ENCODE measurements at regions not wholly inside any gene's neighbourhood (a gene's known extent, or its start where the extent isn't known, plus 50 kb on each side); places are given as distances from the start of the nearest gene placed in this dataset.
A peak's percentile ranks its signal among the peaks of the same experiment; 100 is the strongest.

DNA sequence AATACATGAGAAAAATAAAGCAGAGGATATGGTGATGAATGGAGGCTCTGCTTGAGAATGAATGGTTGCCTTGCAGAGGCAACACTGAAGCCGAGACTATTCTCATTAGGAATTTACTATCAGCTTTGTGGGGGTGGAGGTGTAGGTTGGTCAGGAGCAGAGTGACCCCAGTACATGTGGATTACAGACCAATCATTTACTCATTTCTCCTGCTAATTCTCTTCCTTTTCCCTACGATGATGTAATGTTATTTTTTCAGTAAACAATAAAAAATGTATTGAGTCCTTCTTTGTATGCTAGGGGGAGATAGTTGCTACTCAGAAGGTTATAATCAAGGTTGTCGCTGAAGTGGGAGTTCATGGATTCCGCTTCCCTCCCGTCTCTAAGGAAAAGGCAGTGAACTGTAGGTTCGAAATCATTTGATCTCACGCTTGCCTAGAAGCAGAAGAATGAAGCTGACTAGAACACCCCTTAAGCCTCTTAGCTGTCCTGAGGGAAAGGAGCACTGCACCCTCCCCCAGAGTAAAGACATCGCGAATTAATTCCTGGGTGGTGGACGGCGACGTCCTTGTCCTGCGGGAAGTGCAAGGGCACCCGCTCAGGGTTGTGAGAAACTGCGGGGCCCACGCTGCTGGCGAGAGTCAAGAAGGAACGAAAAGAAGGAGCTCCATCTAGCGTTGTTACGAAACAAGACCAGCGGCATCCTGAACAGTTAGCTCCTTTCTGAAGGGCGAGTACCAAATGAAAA lies 213.2 kb upstream of the PFN2 start (continued):
- TF ChIP-seq YY1 (IDR thresholded peaks at IDR 0.05; ENCODE audit: low read depth, low read length): 0 out of 2 replicates have a peak, but pooled peaks have one; percentile 18
- TF ChIP-seq SP1 (IDR thresholded peaks at IDR 0.05; ENCODE audit: low read depth, low read length): no peak
- no peak for TF ChIP-seq ATF3 (IDR thresholded peaks at IDR 0.05; ENCODE audit: insufficient read depth, low read depth, low read length)
- TF ChIP-seq E2F6 (IDR thresholded peaks at IDR 0.05): no peak; the same call in 1 of the 2 replicates
